KMS-11 (cell line): ENCODE measurements at regions not wholly inside any gene's neighbourhood (a gene's known extent, or its start where the extent isn't known, plus 50 kb on each side); places are given as distances from the start of the nearest gene placed in this dataset.
"Not testable (repeated sequence)": the region's sequence is repeated elsewhere in the genome, so short reads cannot be mapped to it uniquely, and the experiment has no call there.

Experiments
- H2AFZ ChIP-seq: fragments of 200-600 bp; sonication (generic); 2 replicates; pipeline ENCODE4 v1.6.1; 2016; ENCODE audit warnings: antibody characterized with exemption, mixed run types, low read depth
- H3K27ac ChIP-seq: fragments of 200-600 bp; sonication (generic); 2 replicates; pipeline ENCODE4 v1.6.1; 2016; ENCODE audit warnings: mild to moderate bottlenecking, mixed run types
- H3K27me3 ChIP-seq: fragments of 200-600 bp; sonication (generic); 2 replicates; pipeline ENCODE4 v1.6.1; 2017; ENCODE audit warnings: mild to moderate bottlenecking, low read depth, mixed run types, moderate library complexity; ENCODE audit not compliant: insufficient read depth
- H3K36me3 ChIP-seq: fragments of 200-600 bp; sonication (generic); 2 replicates; pipeline ENCODE4 v1.6.1; 2017; ENCODE audit warnings: mild to moderate bottlenecking, mixed run types; ENCODE audit not compliant: insufficient read depth
- H3K4me1 ChIP-seq: fragments of 200-600 bp; sonication (generic); 2 replicates; pipeline ENCODE4 v1.6.1; 2016; ENCODE audit warnings: mild to moderate bottlenecking, low read depth, mixed run types; ENCODE audit not compliant: poor library complexity, severe bottlenecking
- H3K4me2 ChIP-seq: fragments of 200-600 bp; sonication (generic); 2 replicates; pipeline ENCODE4 v1.7.0; 2016; ENCODE audit warnings: mild to moderate bottlenecking, mixed run types
- H3K4me3 ChIP-seq: fragments of 200-600 bp; sonication (generic); IDR thresholded peaks from 2 replicates; pipeline ENCODE4 v1.6.1; 2017; ENCODE audit warnings: low read depth, low read length, mixed read lengths; ENCODE audit not compliant: insufficient read depth
- H3K79me2 ChIP-seq: fragments of 200-600 bp; sonication (generic); 2 replicates; pipeline ENCODE4 v1.6.1; 2016; ENCODE audit warnings: low read depth, mixed run types; ENCODE audit not compliant: insufficient read depth
- H3K9ac ChIP-seq: fragments of 200-600 bp; sonication (generic); 2 replicates; pipeline ENCODE4 v1.6.1; 2016; ENCODE audit warnings: mild to moderate bottlenecking, mixed run types
- H4K20me1 ChIP-seq: fragments of 200-600 bp; sonication (generic); 2 replicates; pipeline ENCODE4 v1.6.1; 2016; ENCODE audit warnings: mild to moderate bottlenecking, mixed run types; ENCODE audit not compliant: insufficient read depth
- TF ChIP-seq, protein P1 (sequence below): fragments of 200-600 bp; sonication (generic); conservative IDR thresholded peaks from 2 replicates; pipeline ENCODE4 v1.6.1; 2017; ENCODE audit warnings: low read depth, mild to moderate bottlenecking, antibody characterized with exemption, low read length, moderate library complexity, mixed read lengths

DNA sequence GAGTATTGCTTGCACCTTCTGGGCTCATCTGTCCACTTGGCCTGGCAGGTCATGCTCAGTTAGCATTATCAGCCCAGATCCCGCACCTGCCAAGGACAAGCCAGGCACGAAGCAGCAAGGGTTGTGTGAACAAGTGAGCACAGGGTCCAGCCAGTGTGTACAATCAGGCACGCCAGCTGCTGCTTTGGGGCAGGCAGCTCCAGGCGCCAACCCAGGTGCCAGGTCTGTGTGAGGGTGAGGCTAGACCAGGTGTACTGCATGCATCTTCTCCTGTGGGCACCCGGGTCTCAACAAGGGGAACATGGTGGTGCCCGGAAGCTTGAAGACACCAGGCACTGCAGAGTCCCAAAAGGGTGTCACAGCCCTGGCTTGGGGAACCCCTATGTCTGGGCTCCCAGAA lies 1446.8 kb downstream of the PCDH9 start:
- Histone ChIP-seq H3K27ac (no peak overlapping the region), H3K27me3 (no peaks in the 10 kb centered on the region), H2AFZ (no peak overlapping the region; the same call in 1 of the 2 replicates), H3K4me3 (no peak overlapping the region), H3K4me1 (no peaks in the 10 kb centered on the region), H3K9ac (no peak overlapping the region), H3K79me2 (no peaks in the 10 kb centered on the region), H3K36me3 (no peaks in the 10 kb centered on the region), H4K20me1 (no peaks in the 10 kb centered on the region), H3K4me2 (no peak overlapping the region)
- TF ChIP-seq, protein P1, sequence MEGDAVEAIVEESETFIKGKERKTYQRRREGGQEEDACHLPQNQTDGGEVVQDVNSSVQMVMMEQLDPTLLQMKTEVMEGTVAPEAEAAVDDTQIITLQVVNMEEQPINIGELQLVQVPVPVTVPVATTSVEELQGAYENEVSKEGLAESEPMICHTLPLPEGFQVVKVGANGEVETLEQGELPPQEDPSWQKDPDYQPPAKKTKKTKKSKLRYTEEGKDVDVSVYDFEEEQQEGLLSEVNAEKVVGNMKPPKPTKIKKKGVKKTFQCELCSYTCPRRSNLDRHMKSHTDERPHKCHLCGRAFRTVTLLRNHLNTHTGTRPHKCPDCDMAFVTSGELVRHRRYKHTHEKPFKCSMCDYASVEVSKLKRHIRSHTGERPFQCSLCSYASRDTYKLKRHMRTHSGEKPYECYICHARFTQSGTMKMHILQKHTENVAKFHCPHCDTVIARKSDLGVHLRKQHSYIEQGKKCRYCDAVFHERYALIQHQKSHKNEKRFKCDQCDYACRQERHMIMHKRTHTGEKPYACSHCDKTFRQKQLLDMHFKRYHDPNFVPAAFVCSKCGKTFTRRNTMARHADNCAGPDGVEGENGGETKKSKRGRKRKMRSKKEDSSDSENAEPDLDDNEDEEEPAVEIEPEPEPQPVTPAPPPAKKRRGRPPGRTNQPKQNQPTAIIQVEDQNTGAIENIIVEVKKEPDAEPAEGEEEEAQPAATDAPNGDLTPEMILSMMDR: no peak

DNA sequence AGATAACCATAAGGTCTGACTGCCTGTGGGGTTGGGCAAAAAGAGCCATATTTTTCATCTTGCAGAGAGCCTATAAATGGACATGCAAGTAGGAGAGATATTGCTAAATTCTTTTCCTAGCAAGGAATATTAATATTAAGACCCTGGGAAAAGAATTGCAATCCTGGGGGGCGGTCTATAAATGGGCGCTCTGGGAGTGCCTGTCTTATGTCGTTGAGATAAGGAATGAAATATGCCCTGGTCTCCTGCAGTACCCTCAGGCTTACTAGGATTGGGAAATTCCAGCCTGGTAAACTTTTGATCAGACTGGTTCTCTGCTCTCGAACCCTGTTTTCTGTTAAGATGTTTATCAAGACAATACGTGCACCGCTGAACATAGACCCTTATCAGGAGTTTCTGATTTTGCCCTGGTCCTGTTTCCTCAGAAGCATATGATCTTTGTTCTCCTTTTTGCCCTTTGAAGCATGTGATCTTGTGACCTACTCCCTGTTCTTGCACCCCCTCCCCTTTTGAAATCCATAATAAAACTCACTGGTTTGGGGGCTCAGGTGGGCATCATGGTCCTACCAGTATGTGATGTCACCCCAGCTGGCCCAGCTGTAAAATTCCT lies 1458.3 kb downstream of the PCDH9 start:
- not testable (repeated sequence) for H3K4me2 ChIP-seq, H3K9ac ChIP-seq, H2AFZ ChIP-seq, H3K4me1 ChIP-seq, H3K4me3 ChIP-seq, H4K20me1 ChIP-seq, H3K36me3 ChIP-seq, H3K27ac ChIP-seq, H3K27me3 ChIP-seq, H3K79me2 ChIP-seq

DNA sequence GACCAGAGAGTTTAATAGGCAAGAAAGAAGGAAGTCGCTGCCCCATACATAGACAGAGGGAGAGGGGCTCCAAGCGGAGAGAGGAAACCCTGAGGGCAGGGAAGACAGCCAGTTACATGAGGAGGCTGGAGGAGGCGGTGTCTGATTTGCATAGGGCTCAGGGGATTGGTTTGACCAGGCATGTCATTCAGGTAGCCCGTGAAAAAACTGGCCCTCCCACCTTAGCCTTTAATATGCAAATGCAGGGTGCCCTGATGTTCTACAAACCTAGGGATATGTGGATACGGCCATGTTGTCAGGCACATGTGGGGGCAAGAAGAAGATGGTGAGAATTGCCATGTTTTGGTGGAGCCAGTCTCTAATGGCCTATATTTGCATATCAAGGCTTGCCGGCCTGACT lies 1461.6 kb downstream of the PCDH9 start:
- Histone ChIP-seq H4K20me1 (no peaks in the 10 kb centered on the region), H3K27me3 (no peaks in the 10 kb centered on the region), H3K36me3 (no peaks in the 10 kb centered on the region), H3K79me2 (no peaks in the 10 kb centered on the region), H3K4me2 (no peak overlapping the region), H2AFZ (no peak overlapping the region), H3K4me1 (no peaks in the 10 kb centered on the region), H3K4me3 (no peak overlapping the region), H3K9ac (no peak overlapping the region), H3K27ac (no peak overlapping the region)
- TF ChIP-seq, protein P1: no peak

DNA sequence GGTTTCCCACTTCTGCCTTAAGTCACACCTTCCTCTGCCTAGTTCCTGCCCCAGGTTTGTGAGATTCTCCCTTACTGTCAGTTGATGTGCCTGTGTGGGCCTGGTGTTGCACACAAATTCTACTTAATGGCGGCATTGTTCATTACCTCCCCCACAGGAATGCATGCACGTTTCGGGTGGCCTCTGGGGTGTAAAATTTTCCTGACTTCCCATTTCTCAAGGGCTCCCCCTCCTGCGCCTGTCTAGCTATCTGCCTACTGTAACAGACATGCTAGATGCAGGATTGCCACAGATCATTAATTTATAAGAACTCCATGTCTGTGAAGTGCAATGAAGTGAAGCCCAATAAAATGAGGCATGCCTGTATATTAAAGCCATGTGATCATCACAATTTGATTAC lies 1466.3 kb downstream of the PCDH9 start:
- H2AFZ ChIP-seq: no peak overlapping the region

DNA sequence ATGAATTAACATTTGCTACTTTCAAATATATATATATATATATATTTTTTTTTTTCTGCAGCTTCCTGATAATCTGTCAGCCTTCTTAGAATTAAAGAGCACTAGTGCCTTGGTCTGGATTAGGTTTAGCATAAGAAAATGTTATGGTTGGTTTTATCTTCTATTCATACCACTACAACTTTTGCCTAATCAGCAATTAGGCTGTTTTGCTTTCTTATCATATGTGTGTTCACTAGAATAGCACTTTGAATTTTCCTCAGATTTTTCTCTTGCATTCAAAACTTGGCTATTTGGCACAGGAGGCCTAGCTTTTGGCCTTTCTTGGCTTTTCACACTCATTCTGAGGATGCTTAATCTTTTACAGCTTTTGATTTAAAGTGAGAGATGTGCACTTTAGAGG lies 1468.1 kb downstream of the PCDH9 start:
- no peaks in the 10 kb centered on the region for H4K20me1 ChIP-seq
- H2AFZ ChIP-seq: no peak overlapping the region
- H3K4me3 ChIP-seq: no peak overlapping the region
- H3K9ac ChIP-seq: no peak overlapping the region
- H3K79me2 ChIP-seq: no peaks in the 10 kb centered on the region
- TF ChIP-seq, protein P1: no peak
- H3K27ac ChIP-seq: no peak overlapping the region
- no peaks in the 10 kb centered on the region for H3K4me1 ChIP-seq
- H3K36me3 ChIP-seq: no peaks in the 10 kb centered on the region
- no peak overlapping the region for H3K4me2 ChIP-seq
- no peaks in the 10 kb centered on the region for H3K27me3 ChIP-seq

More for the DNA sequence above, 1466.3 kb downstream of the PCDH9 start:
- H3K4me3 ChIP-seq: no peak overlapping the region
- no peaks in the 10 kb centered on the region for H4K20me1 ChIP-seq
- H3K36me3 ChIP-seq: no peaks in the 10 kb centered on the region
- TF ChIP-seq, protein P1: no peak
- no peak overlapping the region for H3K27ac ChIP-seq
- H3K4me1 ChIP-seq: no peaks in the 10 kb centered on the region
- no peak overlapping the region for H3K9ac ChIP-seq
- H3K4me2 ChIP-seq: no peak overlapping the region
- no peaks in the 10 kb centered on the region for H3K27me3 ChIP-seq
- H3K79me2 ChIP-seq: no peaks in the 10 kb centered on the region
